HEK293 (cell line): ENCODE measurements at regions not wholly inside any gene's neighbourhood (a gene's known extent, or its start where the extent isn't known, plus 50 kb on each side); places are given as distances from the start of the nearest gene placed in this dataset.
"Not testable (repeated sequence)": the region's sequence is repeated elsewhere in the genome, so short reads cannot be mapped to it uniquely, and the experiment has no call there.

Experiments used
- CTCF ChIA-PET: fragments of 350-600 bp; formaldehyde crosslinking; extraction: SDS; loops from one replicate; lab custom pipeline; 2021; ENCODE audit warnings: antibody characterized with exemption; lab: Yijun Ruan, JAX
- POLR2A ChIA-PET: fragments of 300-600 bp; formaldehyde crosslinking; extraction: SDS; loops from one replicate; lab custom pipeline; 2020; ENCODE audit warnings: antibody characterized with exemption, inconsistent platforms; lab: Yijun Ruan, JAX
- H3K27ac ChIP-seq: fragments of 200-500 bp; sonication (Bioruptor generic); 2 replicates; pipeline ENCODE4 v1.5.1; 2014; ENCODE audit warnings: low read depth, low read length, control low read depth, inconsistent platforms; ENCODE audit errors: extremely low read depth
- H3K36me3 ChIP-seq, 2 experiments: fragments of 200-500 bp in 1 of 2; sonication (Bioruptor generic) in 1 of 2; 1 replicate in 1 of 2; 2 replicates in 1 of 2; pipeline ENCODE4 v1.5.1; 2014 to 2017; ENCODE audit warnings: inconsistent platforms in 2 of 2, low read length in 2 of 2; ENCODE audit not compliant: control insufficient read depth in 2 of 2, insufficient read depth in 1 of 2
- H3K4me1 ChIP-seq: fragments of 200-500 bp; sonication (Bioruptor generic); 2 replicates; pipeline ENCODE4 v1.5.1; 2014; ENCODE audit warnings: mild to moderate bottlenecking, low read length, inconsistent platforms; ENCODE audit not compliant: control insufficient read depth, insufficient read depth
- H3K4me3 ChIP-seq: 2 replicates; pipeline ENCODE4 v1.5.1; 2011; ENCODE audit warnings: low read depth, mild to moderate bottlenecking, control low read depth, low read length, moderate library complexity
- H3K9me3 ChIP-seq: fragments of 200-500 bp; sonication (Bioruptor generic); 2 replicates; pipeline ENCODE4 v1.5.1; 2014; ENCODE audit warnings: low read depth, low read length, inconsistent platforms; ENCODE audit not compliant: control insufficient read depth, insufficient read depth
- FEZF1 ChIP-seq: fragments of 450-650 bp; formaldehyde crosslinking; IDR thresholded peaks from 2 replicates; pipeline ENCODE4 v1.5.1; 2016; ENCODE audit warnings: missing biosample characterization, missing genetic modification characterization
- OSR2 ChIP-seq: fragments of 450-650 bp; formaldehyde crosslinking; IDR thresholded peaks from 2 replicates; pipeline ENCODE4 v1.5.1; 2016; ENCODE audit warnings: missing biosample characterization, missing genetic modification characterization
- SCRT1 ChIP-seq: fragments of 450-650 bp; formaldehyde crosslinking; IDR thresholded peaks from 2 replicates; pipeline ENCODE4 v1.5.1; 2016; ENCODE audit warnings: missing biosample characterization, missing genetic modification characterization, borderline replicate concordance
- ZNF10 ChIP-seq: fragments of 450-650 bp; formaldehyde crosslinking; IDR thresholded peaks from 2 replicates; pipeline ENCODE4 v1.5.1; 2017; ENCODE audit warnings: missing biosample characterization, missing genetic modification characterization
- ZNF114 ChIP-seq: fragments of 450-650 bp; formaldehyde crosslinking; IDR thresholded peaks from 2 replicates; pipeline ENCODE4 v1.5.0; 2017; ENCODE audit warnings: missing biosample characterization, missing genetic modification characterization
- ZNF146 ChIP-seq: fragments of 450-650 bp; formaldehyde crosslinking; IDR thresholded peaks from 2 replicates; pipeline ENCODE4 v1.5.1; 2016; ENCODE audit warnings: missing biosample characterization, missing genetic modification characterization
- ZNF169 ChIP-seq: fragments of 450-650 bp; formaldehyde crosslinking; IDR thresholded peaks from 2 replicates; pipeline ENCODE4 v1.5.1; 2016; ENCODE audit warnings: missing biosample characterization, missing genetic modification characterization
- ZNF184 ChIP-seq: fragments of 450-650 bp; IDR thresholded peaks from 2 replicates; pipeline ENCODE4 v1.5.1; 2018; ENCODE audit warnings: missing biosample characterization, mild to moderate bottlenecking, missing genetic modification characterization
- ZNF2 ChIP-seq: fragments of 450-650 bp; formaldehyde crosslinking; IDR thresholded peaks from 2 replicates; pipeline ENCODE4 v1.5.1; 2016; ENCODE audit warnings: missing biosample characterization, missing genetic modification characterization
- ZNF266 ChIP-seq: fragments of 450-650 bp; formaldehyde crosslinking; IDR thresholded peaks from 2 replicates; pipeline ENCODE4 v1.5.1; 2016; ENCODE audit warnings: missing biosample characterization, missing genetic modification characterization, low read depth
- ZNF324 ChIP-seq: fragments of 450-650 bp; formaldehyde crosslinking; IDR thresholded peaks from 2 replicates; pipeline ENCODE4 v1.5.1; 2016; ENCODE audit warnings: missing biosample characterization, missing genetic modification characterization
- ZNF366 ChIP-seq: fragments of 450-650 bp; formaldehyde crosslinking; conservative IDR thresholded peaks from 2 replicates; pipeline ENCODE4 v1.5.1; 2016; ENCODE audit warnings: missing biosample characterization, missing genetic modification characterization
- ZNF530 ChIP-seq: fragments of 450-650 bp; formaldehyde crosslinking; IDR thresholded peaks from 2 replicates; pipeline ENCODE4 v1.5.1; 2016; ENCODE audit warnings: low read depth, missing biosample characterization, missing genetic modification characterization
- ZNF596 ChIP-seq: fragments of 450-650 bp; IDR thresholded peaks from 2 replicates; pipeline ENCODE4 v1.5.0; 2018; ENCODE audit warnings: missing biosample characterization, mild to moderate bottlenecking, missing genetic modification characterization, moderate library complexity
- ZNF626 ChIP-seq: fragments of 450-650 bp; sonication (Bioruptor Pico); formaldehyde crosslinking; IDR thresholded peaks from 2 replicates; pipeline ENCODE4 v1.5.1; 2018; ENCODE audit warnings: missing biosample characterization, missing genetic modification characterization, inconsistent platforms
- ZNF670 ChIP-seq: fragments of 450-650 bp; formaldehyde crosslinking; IDR thresholded peaks from 2 replicates; pipeline ENCODE4 v1.5.1; 2016; ENCODE audit warnings: missing biosample characterization, missing genetic modification characterization, low read depth
- ZNF701 ChIP-seq: fragments of 450-650 bp; formaldehyde crosslinking; IDR thresholded peaks from 2 replicates; pipeline ENCODE4 v1.5.1; 2016; ENCODE audit warnings: missing biosample characterization, missing genetic modification characterization
- ZNF792 ChIP-seq: fragments of 450-650 bp; formaldehyde crosslinking; IDR thresholded peaks from 2 replicates; pipeline ENCODE4 v1.5.1; 2016; ENCODE audit warnings: missing biosample characterization, missing genetic modification characterization
- TF ChIP-seq, protein P1 (sequence below): fragments of 450-650 bp; formaldehyde crosslinking; IDR thresholded peaks from 2 replicates; pipeline ENCODE4 v1.5.1; 2016; ENCODE audit warnings: missing biosample characterization, missing genetic modification characterization
- TF ChIP-seq, protein P2 (sequence below): fragments of 450-650 bp; formaldehyde crosslinking; IDR thresholded peaks from 2 replicates; pipeline ENCODE4 v1.5.1; 2017; ENCODE audit warnings: missing biosample characterization, missing genetic modification characterization

DNA sequence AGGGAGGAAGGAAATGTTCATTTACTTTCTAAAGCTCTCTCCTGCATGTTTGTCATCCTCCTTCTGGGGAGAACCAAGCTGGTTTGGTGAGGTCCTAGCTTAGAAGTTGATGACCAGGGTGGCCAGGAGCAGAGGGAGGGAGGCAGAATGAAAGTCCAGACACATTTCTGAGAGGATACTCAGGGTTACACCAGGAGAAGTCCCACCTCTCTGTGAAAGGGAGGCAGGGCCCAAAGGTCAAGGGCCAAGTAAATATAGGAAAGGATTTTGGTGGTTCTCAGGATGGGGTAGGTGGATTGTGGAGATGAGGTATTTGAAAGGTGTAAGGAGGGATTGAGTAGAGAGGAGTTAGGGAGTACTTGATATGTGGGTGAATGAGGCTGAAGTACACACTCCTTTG lies 58.0 kb upstream of the FBXO11 start:
- Histone ChIP-seq H3K36me3 (no peaks in the 10 kb centered on the region), H3K27ac (no peak overlapping the region), H3K4me1 (no peaks in the 10 kb centered on the region), H3K4me3 (no peak overlapping the region), H3K9me3 (no peaks in the 10 kb centered on the region)
- CTCF ChIA-PET, result interaction anchor here (0.6 kb wide), 1 partner anchor 24 kb away, joined by 3 read pairs; no protein-coding TSS in a partner anchor
- POLR2A ChIA-PET, result no interaction called here
- TF ChIP-seq ZNF324 (tag by site-specific recombination) (no peak), ZNF596 (no peak), FEZF1 (tag by site-specific recombination) (no peak)
- TF ChIP-seq, protein P1, sequence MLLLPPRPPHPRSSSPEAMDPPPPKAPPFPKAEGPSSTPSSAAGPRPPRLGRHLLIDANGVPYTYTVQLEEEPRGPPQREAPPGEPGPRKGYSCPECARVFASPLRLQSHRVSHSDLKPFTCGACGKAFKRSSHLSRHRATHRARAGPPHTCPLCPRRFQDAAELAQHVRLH (tag by site-specific recombination), result no peak

DNA sequence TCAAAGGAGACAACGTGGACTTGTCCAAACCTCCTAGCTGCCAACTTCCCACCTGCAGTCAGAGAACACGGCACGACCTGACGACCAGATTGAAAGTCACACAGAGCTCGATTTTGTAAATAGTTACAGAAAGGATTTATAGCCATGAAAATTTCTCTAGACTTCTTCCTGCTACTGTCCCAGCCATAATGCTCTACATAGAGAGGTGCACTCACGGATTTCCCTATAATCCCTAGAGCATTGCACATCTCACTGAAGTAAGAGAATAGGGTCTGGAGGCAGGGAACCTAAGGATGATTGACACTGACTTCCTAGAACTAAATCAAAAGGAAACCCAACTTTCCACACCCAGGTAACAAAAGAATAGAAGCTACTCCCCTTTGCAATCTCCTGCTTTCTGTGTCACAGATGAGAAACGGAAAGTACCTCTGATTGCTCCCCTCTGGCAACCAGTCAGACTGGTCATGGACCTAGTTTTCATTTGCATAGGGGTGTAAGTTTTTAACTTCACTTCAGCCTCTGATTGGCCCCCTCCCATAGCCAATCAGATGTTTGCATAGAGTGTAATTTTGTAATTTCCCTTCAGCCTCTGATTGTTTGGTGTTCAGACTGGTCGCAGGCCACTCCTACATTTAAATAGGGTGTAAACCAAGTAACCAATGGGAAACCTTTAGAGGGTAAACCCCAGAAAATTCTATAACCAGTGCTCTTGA lies 58.6 kb upstream of the FBXO11 start:
- POLR2A ChIA-PET, result no interaction called here
- no peaks in the 10 kb centered on the region for H3K4me1 ChIP-seq
- no peaks in the 10 kb centered on the region for H3K9me3 ChIP-seq
- H3K27ac ChIP-seq, result no peak overlapping the region
- CTCF ChIA-PET, result interaction anchor here (0.6 kb wide), 2 partner anchors 24 to 543 kb away, joined by 3 read pairs; no protein-coding TSS in a partner anchor
- H3K4me3 ChIP-seq, result no peak overlapping the region
- no peaks in the 10 kb centered on the region for H3K36me3 ChIP-seq
- TF ChIP-seq ZNF266, result no peak

DNA sequence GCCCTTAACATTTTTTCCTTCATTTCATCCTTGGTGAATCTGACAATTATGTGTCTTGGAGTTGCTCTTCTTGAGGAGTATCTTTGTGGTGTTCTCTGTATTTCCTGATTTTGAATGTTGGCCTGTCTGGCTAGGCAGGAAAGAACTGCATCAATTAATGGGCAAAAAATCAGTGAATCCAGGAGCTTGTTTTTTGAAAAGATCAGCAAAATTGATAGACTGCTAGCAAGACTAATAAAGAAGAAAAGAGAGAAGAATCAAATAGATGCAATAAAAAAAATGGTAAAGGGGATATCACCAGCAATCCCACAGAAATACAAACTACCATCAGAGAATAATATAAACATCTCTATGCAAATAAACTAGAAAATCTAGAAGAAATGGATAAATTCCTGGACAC lies 70.4 kb upstream of the FBXO11 start:
- H3K9me3 ChIP-seq, POLR2A ChIA-PET, H3K36me3 ChIP-seq, H3K27ac ChIP-seq, CTCF ChIA-PET, H3K4me3 ChIP-seq, H3K4me1 ChIP-seq: not testable (repeated sequence)

DNA sequence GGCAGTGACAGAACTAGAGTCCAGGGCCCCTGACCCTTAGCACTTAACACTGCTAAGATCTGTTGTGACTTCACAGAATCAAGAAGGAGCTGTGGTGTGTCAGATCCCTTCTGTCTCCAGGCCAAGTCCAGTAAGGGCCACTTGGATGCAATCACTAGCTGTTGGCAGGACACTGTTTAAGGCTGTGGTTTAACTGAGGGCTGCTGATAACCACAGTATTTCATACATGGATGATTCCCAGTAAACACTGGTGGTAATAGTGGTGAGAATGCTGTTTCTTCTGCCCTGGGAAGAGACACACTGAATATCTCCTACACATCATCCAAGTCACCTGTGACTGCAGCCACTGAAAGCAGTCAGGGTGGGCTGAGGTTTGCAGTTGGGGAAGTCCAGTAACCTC lies 77.7 kb upstream of the FBXO11 start:
- CTCF ChIA-PET, result interaction anchor here (0.7 kb wide), 1 partner anchor 98 kb away, joined by 3 read pairs; no protein-coding TSS in a partner anchor
- Histone ChIP-seq H3K4me1 (no peaks in the 10 kb centered on the region), H3K9me3 (no peaks in the 10 kb centered on the region), H3K27ac (no peak overlapping the region), H3K4me3 (no peak overlapping the region), H3K36me3 (no peaks in the 10 kb centered on the region)
- TF ChIP-seq ZNF530 (no peak), ZNF366 (no peak), ZNF169 (tag by site-specific recombination) (no peak), ZNF146 (tag by site-specific recombination) (no peak), SCRT1 (tag by site-specific recombination) (no peak), ZNF792 (no peak), ZNF10 (tag by site-specific recombination) (no peak), ZNF670 (tag by site-specific recombination) (no peak), OSR2 (tag by site-specific recombination) (no peak), ZNF626 (tag by site-specific recombination) (no peak), ZNF114 (no peak), ZNF701 (no peak), ZNF184 (no peak), ZNF2 (tag by site-specific recombination) (no peak)
- TF ChIP-seq, protein P2, sequence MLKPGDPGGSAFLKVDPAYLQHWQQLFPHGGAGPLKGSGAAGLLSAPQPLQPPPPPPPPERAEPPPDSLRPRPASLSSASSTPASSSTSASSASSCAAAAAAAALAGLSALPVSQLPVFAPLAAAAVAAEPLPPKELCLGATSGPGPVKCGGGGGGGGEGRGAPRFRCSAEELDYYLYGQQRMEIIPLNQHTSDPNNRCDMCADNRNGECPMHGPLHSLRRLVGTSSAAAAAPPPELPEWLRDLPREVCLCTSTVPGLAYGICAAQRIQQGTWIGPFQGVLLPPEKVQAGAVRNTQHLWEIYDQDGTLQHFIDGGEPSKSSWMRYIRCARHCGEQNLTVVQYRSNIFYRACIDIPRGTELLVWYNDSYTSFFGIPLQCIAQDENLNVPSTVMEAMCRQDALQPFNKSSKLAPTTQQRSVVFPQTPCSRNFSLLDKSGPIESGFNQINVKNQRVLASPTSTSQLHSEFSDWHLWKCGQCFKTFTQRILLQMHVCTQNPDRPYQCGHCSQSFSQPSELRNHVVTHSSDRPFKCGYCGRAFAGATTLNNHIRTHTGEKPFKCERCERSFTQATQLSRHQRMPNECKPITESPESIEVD (tag by site-specific recombination), result no peak
- POLR2A ChIA-PET, result interaction anchor here (1.5 kb wide), 1 partner anchor 77 kb away, joined by 3 read pairs; no protein-coding TSS in a partner anchor
